ENCODE measurements at regions not wholly inside any gene's neighbourhood (a gene's known extent, or its start where the extent isn't known, plus 50 kb on each side); places are given as distances from the start of the nearest gene placed in this dataset.

DNA sequence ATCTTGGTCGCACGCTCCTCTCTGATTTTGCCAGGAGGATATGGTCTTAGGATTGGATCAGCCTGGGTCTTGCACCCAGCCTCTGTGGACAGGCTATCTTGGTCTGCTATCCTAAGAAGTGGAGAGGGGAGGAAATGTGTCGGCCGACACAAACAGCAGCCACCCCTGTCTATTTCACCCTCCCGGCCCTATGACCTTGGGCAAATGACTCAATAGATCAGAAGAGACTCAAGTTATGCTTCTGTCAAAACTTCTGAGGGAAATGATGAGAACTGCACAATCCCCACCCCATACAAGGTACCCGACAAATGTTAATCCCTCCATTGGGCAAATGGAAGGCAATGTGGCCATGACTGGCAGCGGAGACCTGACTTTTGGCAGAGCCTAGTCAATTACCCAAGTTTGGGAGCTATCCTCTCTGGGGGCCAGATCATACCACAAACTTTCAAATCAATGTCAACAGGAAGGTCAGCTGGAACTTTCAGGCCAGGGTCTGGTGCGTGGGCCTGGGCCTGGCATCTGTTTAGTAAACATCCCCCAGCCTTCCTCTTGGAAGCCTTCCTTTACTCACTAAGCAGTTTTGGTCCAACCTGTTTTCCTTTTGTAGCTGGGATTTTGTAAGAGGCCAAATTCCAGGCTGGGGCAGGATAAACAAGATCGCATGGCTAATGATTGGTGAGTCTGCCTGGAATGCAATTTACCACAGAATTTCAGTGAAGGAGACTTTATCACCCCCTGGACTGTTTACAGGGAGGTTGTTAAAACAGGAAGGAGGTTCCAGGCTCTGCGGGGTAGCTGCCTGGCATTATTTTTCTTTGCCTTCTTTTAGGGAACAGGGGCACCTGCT, 64.2 kb upstream of the CPEB4 start:
- TF ChIP-seq, protein P1, sequence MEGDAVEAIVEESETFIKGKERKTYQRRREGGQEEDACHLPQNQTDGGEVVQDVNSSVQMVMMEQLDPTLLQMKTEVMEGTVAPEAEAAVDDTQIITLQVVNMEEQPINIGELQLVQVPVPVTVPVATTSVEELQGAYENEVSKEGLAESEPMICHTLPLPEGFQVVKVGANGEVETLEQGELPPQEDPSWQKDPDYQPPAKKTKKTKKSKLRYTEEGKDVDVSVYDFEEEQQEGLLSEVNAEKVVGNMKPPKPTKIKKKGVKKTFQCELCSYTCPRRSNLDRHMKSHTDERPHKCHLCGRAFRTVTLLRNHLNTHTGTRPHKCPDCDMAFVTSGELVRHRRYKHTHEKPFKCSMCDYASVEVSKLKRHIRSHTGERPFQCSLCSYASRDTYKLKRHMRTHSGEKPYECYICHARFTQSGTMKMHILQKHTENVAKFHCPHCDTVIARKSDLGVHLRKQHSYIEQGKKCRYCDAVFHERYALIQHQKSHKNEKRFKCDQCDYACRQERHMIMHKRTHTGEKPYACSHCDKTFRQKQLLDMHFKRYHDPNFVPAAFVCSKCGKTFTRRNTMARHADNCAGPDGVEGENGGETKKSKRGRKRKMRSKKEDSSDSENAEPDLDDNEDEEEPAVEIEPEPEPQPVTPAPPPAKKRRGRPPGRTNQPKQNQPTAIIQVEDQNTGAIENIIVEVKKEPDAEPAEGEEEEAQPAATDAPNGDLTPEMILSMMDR (IDR thresholded peaks at IDR 0.05), result no peak
- Mint-ChIP-seq H3K27me3 (ENCODE audit: low read depth, poor library complexity) (peaks cover 7% of the 10 kb centered on the region), H3K4me3 (no peak overlapping the region), H3K36me3 (ENCODE audit: low read depth) (peaks cover 8% of the 10 kb centered on the region), H3K27ac (peak overlapping the region; percentile 58), H3K9me3 (peaks cover 25% of the 10 kb centered on the region), H3K4me1 (peaks cover 50% of the 10 kb centered on the region)
- DNase-seq, result no peak

DNA sequence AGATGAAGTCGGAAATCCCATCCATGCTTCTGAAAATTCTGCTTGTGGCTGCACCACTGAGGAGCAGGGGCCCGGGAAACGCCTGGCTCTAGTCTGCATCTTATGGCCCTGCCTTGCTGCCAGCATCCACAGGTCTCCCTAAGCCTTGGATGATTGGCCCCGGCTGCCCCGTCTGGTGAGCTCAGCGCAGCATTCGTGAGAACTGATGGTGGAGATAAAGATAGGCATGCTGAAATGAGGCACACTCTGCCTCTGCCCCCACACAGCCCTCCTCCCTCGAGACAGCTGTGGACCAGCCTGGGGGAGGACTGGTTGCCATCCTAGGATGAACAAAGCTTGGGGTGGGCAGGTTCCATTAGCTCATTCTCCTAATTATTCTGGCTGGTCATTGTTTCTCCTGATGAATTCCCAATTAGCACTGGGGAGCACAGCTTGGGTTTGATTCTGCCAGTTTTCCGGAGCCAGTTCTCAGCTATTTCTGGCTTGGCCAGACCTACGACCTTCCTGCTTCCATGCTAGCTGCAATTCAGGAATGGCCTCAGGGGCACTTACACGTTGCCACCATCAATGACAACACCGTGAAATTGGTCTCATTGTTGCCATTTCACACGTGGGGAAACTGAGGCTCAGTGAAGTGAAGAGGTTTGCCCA, 62.8 kb upstream of the CPEB4 start:
- peaks cover 16% of the 10 kb centered on the region for H3K9me3 Mint-ChIP-seq
- no peak overlapping the region for H3K4me3 Mint-ChIP-seq
- TF ChIP-seq, protein P1 (IDR thresholded peaks at IDR 0.05), result no peak
- peaks cover 7% of the 10 kb centered on the region for H3K27me3 Mint-ChIP-seq (ENCODE audit: low read depth, poor library complexity)
- DNase-seq, result no peak
- H3K4me1 Mint-ChIP-seq, result peaks cover 61% of the 10 kb centered on the region
- H3K36me3 Mint-ChIP-seq (ENCODE audit: low read depth), result peaks cover 8% of the 10 kb centered on the region
- peak overlapping the region; percentile 81 for H3K27ac Mint-ChIP-seq

DNA sequence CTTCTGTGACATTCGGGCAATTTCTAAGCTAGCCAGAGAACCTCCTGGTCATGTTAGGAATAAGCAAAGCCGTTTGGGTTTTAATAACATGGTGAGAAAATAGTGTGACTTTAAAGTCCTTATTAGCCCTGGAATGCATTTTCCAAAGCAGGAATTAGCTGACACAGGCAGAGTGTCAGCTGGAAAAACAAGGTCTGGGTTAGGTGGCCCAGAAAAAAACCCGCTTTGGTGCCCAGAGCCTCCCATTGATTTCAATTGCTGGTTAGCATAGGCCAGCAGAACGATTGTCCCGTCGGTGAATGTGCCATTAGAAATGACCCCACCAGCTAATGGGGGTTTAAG, 62.1 kb upstream of the CPEB4 start:
- Mint-ChIP-seq H3K36me3 (ENCODE audit: low read depth) (peaks cover 8% of the 10 kb centered on the region), H3K4me3 (no peak overlapping the region), H3K4me1 (peaks cover 63% of the 10 kb centered on the region), H3K9me3 (peaks cover 16% of the 10 kb centered on the region), H3K27ac (no peak overlapping the region), H3K27me3 (ENCODE audit: low read depth, poor library complexity) (peaks cover 7% of the 10 kb centered on the region)
- no peak for DNase-seq
- TF ChIP-seq, protein P1 (IDR thresholded peaks at IDR 0.05), result no peak

DNA sequence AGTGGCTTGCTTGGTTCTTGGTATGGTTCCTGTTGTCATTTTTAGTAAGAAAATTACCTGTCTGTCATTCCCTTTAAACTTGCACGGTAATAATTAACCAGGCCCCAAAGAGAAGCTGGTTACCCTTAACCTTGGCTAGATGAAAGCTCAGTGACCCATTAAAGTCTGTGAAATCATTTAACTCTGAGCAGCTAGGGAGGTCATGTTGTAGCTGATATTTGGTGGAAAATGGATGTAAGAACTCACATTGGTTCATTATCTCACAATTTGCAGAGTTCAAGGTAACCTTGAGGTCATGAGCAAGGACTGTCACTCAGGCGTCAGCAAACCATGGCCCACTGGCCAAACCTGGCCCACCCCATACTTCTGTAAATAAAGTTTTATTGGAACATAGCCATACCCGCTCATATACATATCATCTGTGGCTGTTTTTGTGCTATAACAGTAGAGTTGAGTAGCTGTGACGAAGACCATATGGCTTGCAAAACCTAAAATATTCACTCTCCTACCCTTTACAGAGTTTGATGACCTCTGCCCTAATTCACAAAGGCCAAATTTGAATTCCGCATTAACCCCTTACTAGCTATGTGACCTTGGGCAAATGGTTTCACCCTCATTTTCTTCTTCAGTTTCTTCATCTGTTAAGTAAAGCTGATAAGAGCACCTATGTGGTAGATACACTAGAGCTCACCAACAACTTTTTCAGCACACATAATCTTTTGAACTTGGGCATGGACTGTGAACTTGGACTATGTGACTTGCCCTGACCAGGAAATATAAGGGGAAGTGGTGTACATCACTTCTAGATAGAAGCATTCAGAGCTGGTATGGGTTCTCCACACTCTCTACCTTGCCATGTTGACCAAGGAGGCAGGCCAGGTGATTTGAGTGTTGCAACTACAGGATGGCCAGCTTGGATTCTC, 61.5 kb upstream of the CPEB4 start:
- peaks cover 64% of the 10 kb centered on the region for H3K4me1 Mint-ChIP-seq
- no peak overlapping the region for H3K27ac Mint-ChIP-seq
- TF ChIP-seq, protein P1 (IDR thresholded peaks at IDR 0.05), result no peak

DNA sequence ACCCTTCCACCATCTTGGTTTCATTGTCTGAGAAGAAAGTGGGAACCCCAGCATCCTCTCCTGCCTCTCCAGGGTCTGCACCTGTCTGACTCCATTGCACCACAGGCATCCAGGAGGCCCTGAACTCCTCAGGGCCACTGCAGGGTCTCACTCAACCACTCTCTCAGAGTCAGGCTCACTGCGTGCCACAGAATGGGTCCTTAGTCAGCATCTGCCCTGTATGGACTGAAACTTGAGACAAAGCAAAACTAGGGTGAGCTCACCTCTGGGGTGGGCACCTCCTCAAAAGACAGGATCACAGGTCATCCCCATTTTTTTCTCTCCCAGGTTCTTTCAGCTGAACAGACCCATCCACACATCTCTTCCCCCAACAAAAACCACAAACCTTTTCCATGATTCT, 59.2 kb upstream of the CPEB4 start:
- H3K27ac Mint-ChIP-seq, result no peak overlapping the region
- no peak for DNase-seq
- H3K36me3 Mint-ChIP-seq (ENCODE audit: low read depth), result peaks cover 8% of the 10 kb centered on the region
- peaks cover 71% of the 10 kb centered on the region for H3K4me1 Mint-ChIP-seq
- H3K9me3 Mint-ChIP-seq, result peaks cover 16% of the 10 kb centered on the region
- no peak overlapping the region for H3K4me3 Mint-ChIP-seq
- peaks cover 7% of the 10 kb centered on the region for H3K27me3 Mint-ChIP-seq (ENCODE audit: low read depth, poor library complexity)
- TF ChIP-seq, protein P1 (IDR thresholded peaks at IDR 0.05), result no peak

More for the DNA sequence above, 61.5 kb upstream of the CPEB4 start:
- Mint-ChIP-seq H3K9me3 (peaks cover 16% of the 10 kb centered on the region), H3K4me3 (no peak overlapping the region), H3K27me3 (ENCODE audit: low read depth, poor library complexity) (peaks cover 7% of the 10 kb centered on the region), H3K36me3 (ENCODE audit: low read depth) (peaks cover 8% of the 10 kb centered on the region)
- no peak for DNase-seq
